NCI-H1436 (cell line): ENCODE measurements at regions not wholly inside any gene's neighbourhood (a gene's known extent, or its start where the extent isn't known, plus 50 kb on each side); places are given as distances from the start of the nearest gene placed in this dataset.

Experiments
- DNase-seq: peaks from one replicate; lab custom pipeline; 2025; lab: John Stamatoyannopoulos, UW

- DNase-seq = no peak
These were observed 159.3 kb downstream of the CYRIA start for GRCh38 chr2:16506366-16506765.

- no peak for DNase-seq
These were observed 168.9 kb downstream of the CYRIA start for GRCh38 chr2:16496426-16497388.

- no peak for DNase-seq
These were observed 170.0 kb downstream of the CYRIA start for GRCh38 chr2:16495509-16496208.

GRCh38 chr2:16494836-16495508, 170.7 kb downstream of the CYRIA start:
- DNase-seq = no peak

- no peak for DNase-seq
These were observed 171.8 kb downstream of the CYRIA start for GRCh38 chr2:16493788-16494187.

- no peak for DNase-seq
These were observed 177.9 kb downstream of the CYRIA start for GRCh38 chr2:16487686-16488085.

GRCh38 chr2:16485251-16485650, 180.4 kb downstream of the CYRIA start:
- no peak for DNase-seq

- DNase-seq = no peak
These were observed 183.2 kb downstream of the CYRIA start for GRCh38 chr2:16482460-16482859.

GRCh38 chr2:16481351-16481750, 184.3 kb downstream of the CYRIA start:
- no peak for DNase-seq

- no peak for DNase-seq
These were observed 185.9 kb downstream of the CYRIA start for GRCh38 chr2:16479721-16480120.

GRCh38 chr2:16478434-16479210, 187.0 kb downstream of the CYRIA start:
- DNase-seq = no peak

- no peak for DNase-seq
These were observed 188.0 kb downstream of the CYRIA start for GRCh38 chr2:16477648-16478047.

GRCh38 chr2:16476866-16477265, 188.8 kb downstream of the CYRIA start:
- DNase-seq = no peak

- no peak for DNase-seq
These were observed 189.6 kb downstream of the CYRIA start for GRCh38 chr2:16475986-16476567.

- no peak for DNase-seq
These were observed 190.0 kb downstream of the CYRIA start for GRCh38 chr2:16475586-16475985.

- DNase-seq = no peak
These were observed 192.1 kb downstream of the CYRIA start for GRCh38 chr2:16473575-16473974.

GRCh38 chr2:16470936-16471490, 194.6 kb downstream of the CYRIA start:
- DNase-seq = no peak

- no peak for DNase-seq
These were observed 198.8 kb downstream of the CYRIA start for GRCh38 chr2:16466821-16467151.

GRCh38 chr2:16466133-16466820, 199.4 kb downstream of the CYRIA start:
- DNase-seq = no peak

- DNase-seq = no peak
These were observed 201.0 kb downstream of the CYRIA start for GRCh38 chr2:16464641-16465040.

- no peak for DNase-seq
These were observed 202.7 kb downstream of the CYRIA start for GRCh38 chr2:16462958-16463357.
